ENCODE measurements at regions not wholly inside any gene's neighbourhood (a gene's known extent, or its start where the extent isn't known, plus 50 kb on each side); places are given as distances from the start of the nearest gene placed in this dataset.

DNA sequence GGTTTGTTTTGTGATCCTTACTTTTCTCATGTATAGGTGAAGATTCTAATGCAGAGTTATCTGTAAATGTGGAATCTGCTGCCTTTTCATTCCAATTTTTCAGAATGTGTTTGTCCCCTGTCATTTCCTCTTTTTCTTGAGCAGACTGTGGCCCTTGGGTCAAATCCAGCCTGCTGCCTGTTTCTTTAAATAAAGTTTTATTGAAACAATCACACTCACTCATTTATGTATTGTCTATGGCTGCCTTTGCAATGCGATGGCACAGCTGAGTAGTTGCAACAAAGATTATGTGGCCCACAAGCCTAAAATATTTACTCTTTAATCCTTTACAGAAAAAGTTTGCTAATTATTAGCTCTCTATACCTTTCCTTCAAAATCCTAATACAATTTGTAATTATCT lies 116.3 kb upstream of the NPHP3 start:
- H3K27me3 ChIP-seq, result no peaks in the 10 kb centered on the region
- H3K9me3 ChIP-seq, result no peaks in the 10 kb centered on the region
- H3K36me3 ChIP-seq, result no peaks in the 10 kb centered on the region
- TF ChIP-seq POLR2A (IDR thresholded peaks at IDR 0.05) (no peak), CTCF (IDR thresholded peaks at IDR 0.05) (no peak)
- no peak for DNase-seq
- no peak overlapping the region for H3K4me3 ChIP-seq
- no peaks in the 10 kb centered on the region for H3K4me1 ChIP-seq
- no peak overlapping the region for H3K27ac ChIP-seq

DNA sequence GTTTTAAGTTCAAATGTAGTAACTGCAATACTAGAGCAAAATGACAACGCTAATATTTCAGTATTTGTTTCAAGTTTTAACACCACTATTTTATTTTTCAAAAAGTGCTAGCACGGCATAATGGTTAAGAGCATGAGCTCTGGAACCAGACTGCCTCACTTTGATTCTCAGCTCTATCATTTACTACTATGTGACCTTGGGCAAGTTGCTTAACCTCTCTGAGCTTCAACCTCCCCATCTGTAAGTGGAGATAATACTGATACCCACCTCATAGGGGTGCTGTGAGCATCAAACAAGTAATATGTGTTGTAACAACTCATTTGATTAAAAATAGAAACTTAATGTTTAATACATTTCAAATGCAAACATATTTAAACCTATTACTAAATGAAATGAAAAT lies 115.4 kb upstream of the NPHP3 start:
- TF ChIP-seq POLR2A (IDR thresholded peaks at IDR 0.05) (no peak), CTCF (IDR thresholded peaks at IDR 0.05) (no peak)
- no peak overlapping the region for H3K4me3 ChIP-seq
- no peaks in the 10 kb centered on the region for H3K4me1 ChIP-seq

GRCh38 chr3:132834356-132834755 lies 112.1 kb upstream of the NPHP3 start:
- no peaks in the 10 kb centered on the region for H3K9me3 ChIP-seq
- H3K27me3 ChIP-seq, result no peaks in the 10 kb centered on the region
- no peaks in the 10 kb centered on the region for H3K4me1 ChIP-seq
- no peak for DNase-seq
- H3K27ac ChIP-seq, result no peak overlapping the region
- no peaks in the 10 kb centered on the region for H3K36me3 ChIP-seq
- H3K4me3 ChIP-seq, result no peak overlapping the region
- TF ChIP-seq POLR2A (IDR thresholded peaks at IDR 0.05) (no peak), CTCF (IDR thresholded peaks at IDR 0.05) (no peak)

More for the DNA sequence above, 115.4 kb upstream of the NPHP3 start:
- Histone ChIP-seq H3K36me3 (no peaks in the 10 kb centered on the region), H3K27ac (no peak overlapping the region), H3K9me3 (no peaks in the 10 kb centered on the region), H3K27me3 (no peaks in the 10 kb centered on the region)
- no peak for DNase-seq

GRCh38 chr3:132829101-132829500 lies 106.9 kb upstream of the NPHP3 start:
- H3K4me1 ChIP-seq, result no peaks in the 10 kb centered on the region
- H3K4me3 ChIP-seq, result no peak overlapping the region
- DNase-seq, result no peak
- no peak overlapping the region for H3K27ac ChIP-seq
- no peak for TF ChIP-seq POLR2A (IDR thresholded peaks at IDR 0.05)
- TF ChIP-seq CTCF (IDR thresholded peaks at IDR 0.05), result no peak
- no peaks in the 10 kb centered on the region for H3K36me3 ChIP-seq
- no peaks in the 10 kb centered on the region for H3K27me3 ChIP-seq
- H3K9me3 ChIP-seq, result no peaks in the 10 kb centered on the region

GRCh38 chr3:132822837-132823236 lies 100.6 kb upstream of the NPHP3 start:
- no peak overlapping the region for H3K27ac ChIP-seq
- TF ChIP-seq POLR2A (IDR thresholded peaks at IDR 0.05) (no peak), CTCF (IDR thresholded peaks at IDR 0.05) (no peak)
- DNase-seq, result no peak
- no peaks in the 10 kb centered on the region for H3K27me3 ChIP-seq
- H3K9me3 ChIP-seq, result no peaks in the 10 kb centered on the region
- H3K36me3 ChIP-seq, result no peaks in the 10 kb centered on the region
- no peaks in the 10 kb centered on the region for H3K4me1 ChIP-seq
- H3K4me3 ChIP-seq, result no peak overlapping the region

DNA sequence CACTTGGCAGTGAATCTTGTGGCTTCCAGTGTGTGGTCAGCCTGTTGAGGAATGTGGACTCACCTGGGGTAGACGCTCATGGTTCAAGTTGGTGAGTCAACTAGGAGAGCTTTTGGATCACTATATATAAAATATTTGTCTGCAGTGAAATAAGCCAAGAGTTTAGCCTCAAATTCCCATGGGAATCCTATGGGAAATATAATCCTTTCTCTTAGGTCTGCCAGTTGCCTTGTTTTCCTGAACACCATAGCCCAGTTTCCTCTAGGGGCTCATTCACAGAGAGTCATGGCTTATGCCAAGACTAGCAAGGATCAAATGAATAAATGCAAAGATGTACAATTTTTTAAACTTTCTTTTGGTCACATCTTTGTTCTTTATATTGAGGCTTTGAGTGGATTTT lies 100.1 kb upstream of the NPHP3 start:
- no peak for DNase-seq
- TF ChIP-seq POLR2A (IDR thresholded peaks at IDR 0.05) (no peak), CTCF (IDR thresholded peaks at IDR 0.05) (no peak)
- no peaks in the 10 kb centered on the region for H3K36me3 ChIP-seq
- H3K4me1 ChIP-seq, result no peaks in the 10 kb centered on the region
- H3K27ac ChIP-seq, result no peak overlapping the region
- no peaks in the 10 kb centered on the region for H3K27me3 ChIP-seq
- H3K4me3 ChIP-seq, result no peak overlapping the region
- H3K9me3 ChIP-seq, result no peaks in the 10 kb centered on the region
